ENCODE measurements at regions not wholly inside any gene's neighbourhood (a gene's known extent, or its start where the extent isn't known, plus 50 kb on each side); places are given as distances from the start of the nearest gene placed in this dataset.

GRCh38 chr6:147643341-147644200 lies 135.1 kb downstream of the SAMD5 start:
- H3K4me1 Mint-ChIP-seq = peaks cover 42% of the 10 kb centered on the region
- H3K27me3 Mint-ChIP-seq (ENCODE audit: low read depth) = no peaks in the 10 kb centered on the region
- H3K4me3 Mint-ChIP-seq = no peak overlapping the region
- no peaks in the 10 kb centered on the region for H3K9me3 Mint-ChIP-seq
- H3K36me3 Mint-ChIP-seq = no peaks in the 10 kb centered on the region
- TF ChIP-seq CTCF (IDR thresholded peaks at IDR 0.05; ENCODE audit: unreplicated experiment) = no peak
- no peak for DNase-seq (ENCODE audit: low spot score in 2 of 2, unreplicated experiment in 2 of 2)
- no peak overlapping the region for H3K27ac Mint-ChIP-seq

- Mint-ChIP-seq H3K27me3 (ENCODE audit: low read depth) (peaks cover 4% of the 10 kb centered on the region), H3K9me3 (no peaks in the 10 kb centered on the region), H3K4me3 (no peak overlapping the region), H3K4me1 (peaks cover 9% of the 10 kb centered on the region), H3K36me3 (no peaks in the 10 kb centered on the region), H3K27ac (no peak overlapping the region)
- no peak for DNase-seq (ENCODE audit: low spot score in 2 of 2, unreplicated experiment in 2 of 2)
- no peak for TF ChIP-seq CTCF (IDR thresholded peaks at IDR 0.05; ENCODE audit: unreplicated experiment)
Measured at GRCh38 chr6:147648916-147649315, 140.4 kb downstream of the SAMD5 start.

GRCh38 chr6:147651249-147652063 lies 143.0 kb downstream of the SAMD5 start:
- Mint-ChIP-seq H3K4me1 (peaks cover 11% of the 10 kb centered on the region), H3K9me3 (peaks cover 8% of the 10 kb centered on the region), H3K27me3 (ENCODE audit: low read depth) (peaks cover 4% of the 10 kb centered on the region), H3K27ac (no peak overlapping the region), H3K4me3 (no peak overlapping the region), H3K36me3 (no peaks in the 10 kb centered on the region)
- TF ChIP-seq CTCF (IDR thresholded peaks at IDR 0.05; ENCODE audit: unreplicated experiment) = no peak
- no peak for DNase-seq (ENCODE audit: low spot score in 2 of 2, unreplicated experiment in 2 of 2)

- Mint-ChIP-seq H3K4me3 (no peak overlapping the region), H3K4me1 (peaks cover 11% of the 10 kb centered on the region), H3K27ac (no peak overlapping the region), H3K27me3 (ENCODE audit: low read depth) (peaks cover 4% of the 10 kb centered on the region), H3K9me3 (peaks cover 8% of the 10 kb centered on the region), H3K36me3 (no peaks in the 10 kb centered on the region)
- DNase-seq (ENCODE audit: low spot score in 2 of 2, unreplicated experiment in 2 of 2) = no peak
- TF ChIP-seq CTCF (IDR thresholded peaks at IDR 0.05; ENCODE audit: unreplicated experiment) = no peak
Measured at GRCh38 chr6:147653631-147654030, 145.1 kb downstream of the SAMD5 start.

- no peak overlapping the region for H3K27ac Mint-ChIP-seq
Measured at GRCh38 chr6:147654103-147654845, 145.8 kb downstream of the SAMD5 start.

More at GRCh38 chr6:147654103-147654845, 145.8 kb downstream of the SAMD5 start:
- peaks cover 4% of the 10 kb centered on the region for H3K27me3 Mint-ChIP-seq (ENCODE audit: low read depth)
- no peak for DNase-seq (ENCODE audit: low spot score in 2 of 2, unreplicated experiment in 2 of 2)
- peaks cover 13% of the 10 kb centered on the region for H3K4me1 Mint-ChIP-seq
- no peaks in the 10 kb centered on the region for H3K36me3 Mint-ChIP-seq
- no peak overlapping the region for H3K4me3 Mint-ChIP-seq
- H3K9me3 Mint-ChIP-seq = peaks cover 8% of the 10 kb centered on the region
- TF ChIP-seq CTCF (IDR thresholded peaks at IDR 0.05; ENCODE audit: unreplicated experiment) = no peak

Data from mesothelial cell of epicardium (in vitro differentiated cells).